CD4-positive, alpha-beta T cell (primary cell): ENCODE measurements at regions not wholly inside any gene's neighbourhood (a gene's known extent, or its start where the extent isn't known, plus 50 kb on each side); places are given as distances from the start of the nearest gene placed in this dataset.

Experiments
- ATAC-seq: fragments of 200-7000 bp; cut with Tn5 transposase; one replicate; pipeline ENCODE4 v1.10.0; 2022; ENCODE audit warnings: mild to moderate bottlenecking; ENCODE audit not compliant: poor library complexity
- CTCF ChIA-PET: fragments of 350-600 bp; sonication (Branson Sonifier 250); formaldehyde crosslinking; loops from one replicate; lab custom pipeline; 2021; ENCODE audit warnings: antibody characterized with exemption, inconsistent platforms; lab: Charles Lee
- POLR2A ChIA-PET: fragments of 350-600 bp; sonication (Branson Sonifier 250); formaldehyde crosslinking; loops from one replicate; lab custom pipeline; 2021; ENCODE audit warnings: antibody characterized with exemption, inconsistent platforms; lab: Charles Lee
- DNase-seq, 14 experiments: peaks; one replicate each; pipeline ENCODE4 v3.0.0-alpha.2; 2013 to 2020; ENCODE audit warnings: mixed read lengths in 2 of 14
- H3K27ac ChIP-seq, 2 donors: one replicate each; pipeline versions ENCODE4 v1.5.1 to v1.7.0; 2013; ENCODE audit warnings: low read length in 2 of 2, low read depth in 1 of 2, mild to moderate bottlenecking in 1 of 2
- H3K27me3 ChIP-seq, 2 experiments: 1 replicate in 1 of 2; 2 replicates in 1 of 2; pipeline versions ENCODE4 v1.6.1 to v1.7.0; 2013; ENCODE audit warnings: low read length in 2 of 2, control low read depth in 1 of 2, mild to moderate bottlenecking in 1 of 2, moderate library complexity in 1 of 2; ENCODE audit not compliant: insufficient read depth in 2 of 2, control insufficient read depth in 1 of 2
- H3K36me3 ChIP-seq: one replicate; pipeline ENCODE4 v1.6.1; 2013; ENCODE audit warnings: low read length, control low read depth; ENCODE audit not compliant: insufficient read depth
- H3K4me1 ChIP-seq: one replicate; pipeline ENCODE4 v1.6.1; 2013; ENCODE audit warnings: low read length, control low read depth; ENCODE audit not compliant: insufficient read depth
- H3K4me3 ChIP-seq: one replicate; pipeline ENCODE4 v1.5.1; 2013; ENCODE audit warnings: mild to moderate bottlenecking, low read length, moderate library complexity
- H3K9me3 ChIP-seq, 2 experiments: 1 replicate in 1 of 2; 2 replicates in 1 of 2; pipeline versions ENCODE4 v1.6.1 to v1.7.0; 2013; ENCODE audit warnings: low read length in 2 of 2, mild to moderate bottlenecking in 2 of 2, control low read depth in 1 of 2, moderate library complexity in 1 of 2; ENCODE audit not compliant: control insufficient read depth in 1 of 2, insufficient read depth in 1 of 2
- H3K27ac Mint-ChIP-seq: one replicate; pipeline ENCODE4 v1.8.0; 2020; ENCODE audit warnings: mixed read lengths
- H3K27me3 Mint-ChIP-seq: one replicate; pipeline ENCODE4 v1.8.0; 2021; ENCODE audit warnings: mixed read lengths
- H3K36me3 Mint-ChIP-seq: one replicate; pipeline ENCODE4 v1.8.0; 2021; ENCODE audit warnings: low read depth, mixed read lengths
- H3K4me1 Mint-ChIP-seq: one replicate; pipeline ENCODE4 v1.8.0; 2021; ENCODE audit warnings: low read depth, mixed read lengths
- H3K4me3 Mint-ChIP-seq: one replicate; pipeline ENCODE4 v1.8.0; 2020; ENCODE audit warnings: mild to moderate bottlenecking, mixed read lengths
- H3K9me3 Mint-ChIP-seq: one replicate; pipeline ENCODE4 v1.8.0; 2020; ENCODE audit warnings: mixed read lengths
- CTCF ChIP-seq: fragments of 200-600 bp; IDR thresholded peaks from one replicate; pipeline ENCODE4 v1.8.0; 2022; ENCODE audit warnings: antibody characterized with exemption, mild to moderate bottlenecking
- intact Hi-C, 2 experiments: fragments of 100-400 bp; cut with DNase I in 1 of 2; cut with micrococcal nuclease in 1 of 2; formaldehyde crosslinking; loops; one replicate each; pipeline versions ENCODE4 v1.15.1 to v1.9.0; 2023 to 2025; cut with DNase I, micrococcal nuclease

- DNase-seq (no peak), ATAC-seq (no peak)
- Histone ChIP-seq H3K4me1 (no peaks in the 10 kb centered on the region), H3K27me3 (peaks cover 6 to 10% of the 10 kb centered on the region in 2 experiments), H3K36me3 (no peaks in the 10 kb centered on the region), H3K27ac (no peak overlapping the region), H3K4me3 (no peak overlapping the region), H3K9me3 (no peaks in the 10 kb centered on the region)
- Mint-ChIP-seq H3K4me3 (no peak overlapping the region), H3K27me3 (peaks cover 24% of the 10 kb centered on the region), H3K4me1 (no peaks in the 10 kb centered on the region), H3K36me3 (no peaks in the 10 kb centered on the region), H3K9me3 (no peaks in the 10 kb centered on the region), H3K27ac (no peak overlapping the region)
- intact Hi-C loops: no loop called here
- CTCF ChIA-PET: no interaction called here
- TF ChIP-seq CTCF: no peak
- POLR2A ChIA-PET: no interaction called here
Observed at GRCh38 chr2:173680574-173680973, 284.6 kb downstream of the SP3 start.

- Histone ChIP-seq H3K4me1 (no peaks in the 10 kb centered on the region), H3K36me3 (no peaks in the 10 kb centered on the region), H3K27me3 (peaks cover 5 to 6% of the 10 kb centered on the region in 2 experiments), H3K27ac (no peak overlapping the region), H3K9me3 (no peaks in the 10 kb centered on the region), H3K4me3 (no peak overlapping the region)
- POLR2A ChIA-PET: no interaction called here
- CTCF ChIA-PET: interaction anchor here (0.6 kb wide), 1 partner anchor 63 kb away, joined by 3 read pairs; no protein-coding TSS in a partner anchor
- Mint-ChIP-seq H3K27ac (no peak overlapping the region), H3K4me1 (no peaks in the 10 kb centered on the region), H3K36me3 (no peaks in the 10 kb centered on the region), H3K4me3 (no peak overlapping the region), H3K27me3 (peaks cover 14% of the 10 kb centered on the region), H3K9me3 (no peaks in the 10 kb centered on the region)
- ATAC-seq (no peak), DNase-seq (no peak)
- TF ChIP-seq CTCF: no peak
- intact Hi-C loops: no loop called here
Observed at GRCh38 chr2:173681881-173682650, 283.1 kb downstream of the SP3 start.

- intact Hi-C loops: no loop called here
- no peak overlapping the region for H3K27ac Mint-ChIP-seq
- ChIA-PET CTCF (no interaction called here), POLR2A (no interaction called here)
- H3K4me3 Mint-ChIP-seq: no peak overlapping the region
- H3K9me3 Mint-ChIP-seq: no peaks in the 10 kb centered on the region
- ATAC-seq (no peak), DNase-seq (no peak)
- no peak overlapping the region for H3K27ac ChIP-seq
- H3K4me1 Mint-ChIP-seq: no peaks in the 10 kb centered on the region
- H3K4me3 ChIP-seq: no peak overlapping the region
- no peaks in the 10 kb centered on the region for H3K9me3 ChIP-seq
- H3K27me3 ChIP-seq: peaks cover 2 to 6% of the 10 kb centered on the region in 2 experiments
- H3K36me3 Mint-ChIP-seq: no peaks in the 10 kb centered on the region
- H3K27me3 Mint-ChIP-seq: no peaks in the 10 kb centered on the region
- H3K36me3 ChIP-seq: no peaks in the 10 kb centered on the region
- no peaks in the 10 kb centered on the region for H3K4me1 ChIP-seq
- TF ChIP-seq CTCF: no peak
Observed at GRCh38 chr2:173684896-173685459, 280.2 kb downstream of the SP3 start.
